HG03139 (cell line): ENCODE measurements at regions not wholly inside any gene's neighbourhood (a gene's known extent, or its start where the extent isn't known, plus 50 kb on each side); places are given as distances from the start of the nearest gene placed in this dataset.
"Not testable (repeated sequence)": the region's sequence is repeated elsewhere in the genome, so short reads cannot be mapped to it uniquely, and the experiment has no call there.

Experiments
- ATAC-seq: cut with Tn5 transposase; IDR thresholded peaks from one replicate; pipeline ENCODE4 v1.9.1; 2021; ENCODE audit not compliant: unreplicated experiment

DNA sequence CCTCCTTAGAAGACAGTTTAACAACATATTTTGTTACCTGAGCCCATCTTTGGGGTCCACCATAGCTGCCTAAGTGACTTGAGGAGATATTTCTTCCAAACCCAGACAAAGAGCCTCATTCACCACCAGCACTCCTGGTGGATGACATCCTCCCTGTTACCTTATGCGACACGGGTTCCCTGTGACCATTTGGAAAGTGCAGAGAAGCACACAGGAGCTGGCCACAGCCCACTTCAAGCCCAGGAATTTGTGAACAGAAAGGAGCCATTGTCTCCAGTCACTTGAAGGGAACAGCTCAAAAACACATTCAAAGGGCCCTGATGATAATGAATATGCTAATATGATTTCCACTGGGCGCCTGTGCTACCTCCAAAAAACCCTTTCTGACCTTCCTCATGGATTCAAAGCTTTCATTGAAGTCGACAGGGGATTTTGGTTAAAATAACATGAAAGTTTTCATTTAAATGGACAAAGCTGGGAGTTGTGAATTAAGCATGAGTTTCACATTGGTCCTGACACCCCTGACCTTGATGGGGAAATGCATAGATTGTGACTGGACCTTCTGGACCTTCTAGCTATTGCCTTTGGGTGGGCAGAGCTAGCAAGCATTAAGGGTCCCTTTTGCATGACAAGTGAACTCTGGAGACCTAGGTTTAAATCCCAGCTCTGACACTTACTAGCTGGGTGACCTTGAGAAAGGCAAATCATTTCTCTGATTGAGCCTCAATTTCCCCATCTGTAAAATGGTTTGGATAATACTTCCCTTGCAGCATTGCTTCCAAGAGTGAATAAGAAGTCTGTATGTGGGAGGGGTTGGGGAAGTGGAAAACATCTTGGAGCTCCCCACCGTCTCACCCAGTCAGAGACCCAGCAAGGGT is 83.3 kb upstream of the SIRPA start:
- no peak for ATAC-seq

DNA sequence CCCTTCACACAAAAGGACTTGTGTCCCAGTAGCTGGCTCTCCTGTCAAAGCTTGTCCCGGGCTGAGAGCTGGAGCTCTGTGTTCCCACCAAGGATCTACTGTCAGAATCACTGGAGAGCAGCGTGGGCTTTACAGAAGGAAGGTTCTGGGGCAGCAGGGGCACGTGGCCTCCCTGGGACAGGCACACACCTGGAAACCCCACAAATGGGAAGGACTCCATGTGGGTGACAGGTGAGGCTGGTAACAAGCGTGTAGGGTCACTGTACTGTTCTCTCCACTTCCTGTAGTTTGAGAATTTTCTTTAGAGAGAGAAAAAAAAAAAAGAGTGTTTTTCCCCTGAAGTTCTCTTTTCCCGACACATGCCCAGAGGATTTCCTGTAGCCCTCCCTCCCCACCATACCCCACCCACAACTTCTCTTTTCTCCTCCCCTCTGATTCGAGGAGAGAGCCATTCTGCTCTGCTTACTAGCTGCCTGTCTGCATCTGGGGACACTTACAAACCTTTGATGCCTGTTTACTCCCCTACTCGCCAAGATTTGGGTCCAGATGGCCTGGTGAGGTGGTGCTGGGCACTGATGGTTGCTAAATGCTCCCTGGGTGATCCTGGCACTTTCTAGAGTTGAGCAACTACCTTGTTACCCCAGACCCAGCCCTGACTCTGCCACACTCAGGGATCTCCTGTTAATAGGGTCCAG is 84.1 kb upstream of the SIRPA start:
- no peak for ATAC-seq

DNA sequence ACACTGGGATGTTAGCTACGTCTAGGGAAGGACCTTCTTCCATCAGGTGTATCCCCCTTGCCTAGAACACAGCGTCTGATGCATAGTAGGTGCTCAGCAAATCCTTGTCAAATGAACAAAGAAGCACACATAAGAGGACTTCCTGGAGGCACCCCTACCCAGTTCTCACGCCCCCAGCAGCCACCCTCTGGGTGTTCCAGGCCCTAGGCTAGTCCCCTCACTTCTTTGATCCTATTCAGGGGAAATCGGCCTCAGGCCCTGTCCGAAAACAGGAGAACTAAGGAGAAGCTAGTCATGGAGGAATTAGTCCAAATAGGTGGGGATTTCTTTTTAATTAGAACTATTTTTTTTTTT is 84.7 kb upstream of the SIRPA start:
- no peak for ATAC-seq

DNA sequence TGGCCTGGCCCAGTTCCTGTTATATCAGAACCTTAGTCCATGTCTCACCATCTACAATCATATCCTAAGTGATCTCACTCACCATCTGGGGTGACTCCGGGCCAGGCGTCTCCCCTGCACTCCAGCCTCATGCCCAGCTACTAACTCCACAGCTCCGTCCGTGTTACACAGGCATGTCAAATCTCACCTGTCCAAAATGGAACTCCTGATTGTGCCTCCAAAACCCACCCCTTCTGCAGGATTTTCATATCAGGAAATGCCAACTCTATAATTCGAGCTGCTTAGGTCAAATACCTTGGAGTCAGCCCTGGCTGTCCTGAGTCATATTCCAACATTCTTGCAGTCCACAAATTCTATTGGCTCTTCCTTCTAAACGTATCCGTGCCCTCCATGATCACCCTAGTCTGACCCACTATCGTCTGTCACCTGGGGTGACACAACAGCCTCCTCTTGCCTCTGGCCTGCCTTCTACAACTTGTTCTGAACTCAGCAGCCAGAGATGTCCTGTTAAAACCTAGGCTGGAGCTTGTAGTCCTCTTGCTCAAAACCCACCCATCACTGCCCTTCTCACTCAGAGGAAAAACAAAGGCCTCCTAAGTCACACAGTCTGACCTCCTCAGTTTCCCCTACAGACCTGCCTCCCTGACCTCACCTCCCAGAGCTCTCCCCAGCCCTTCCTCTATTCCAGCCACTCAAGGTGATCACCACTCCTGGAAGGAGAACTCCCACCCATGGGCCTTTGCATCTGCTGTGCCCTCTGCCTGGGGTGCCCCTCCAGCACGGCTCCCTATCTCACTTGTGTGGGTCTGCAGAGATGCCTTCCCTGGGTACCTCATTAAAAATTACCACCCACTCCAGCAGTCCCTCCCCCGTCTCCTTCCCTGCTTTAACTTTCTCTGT is 85.3 kb upstream of the SIRPA start:
- no peak for ATAC-seq

DNA sequence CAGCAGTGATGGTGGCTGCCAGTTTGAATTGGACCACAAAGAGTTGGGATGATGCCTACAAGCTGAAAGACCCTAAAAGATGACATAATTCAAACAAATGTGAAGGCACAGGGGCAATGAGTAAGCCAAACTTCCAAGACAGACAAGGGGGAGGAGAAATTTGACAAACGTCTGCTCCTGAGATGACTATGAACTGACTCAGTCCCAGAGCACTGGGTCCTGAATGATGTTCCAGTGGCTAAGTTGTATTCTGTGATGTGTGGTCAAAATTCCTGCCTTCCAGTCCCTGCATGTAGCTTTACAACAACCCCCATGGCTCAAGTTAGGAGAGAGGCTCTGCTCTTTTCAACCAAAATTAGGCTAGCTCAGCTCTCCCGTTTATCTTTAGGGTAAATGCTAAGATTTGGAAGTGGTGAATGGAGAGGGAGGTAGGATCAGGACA is 86.1 kb upstream of the SIRPA start:
- no peak for ATAC-seq

DNA sequence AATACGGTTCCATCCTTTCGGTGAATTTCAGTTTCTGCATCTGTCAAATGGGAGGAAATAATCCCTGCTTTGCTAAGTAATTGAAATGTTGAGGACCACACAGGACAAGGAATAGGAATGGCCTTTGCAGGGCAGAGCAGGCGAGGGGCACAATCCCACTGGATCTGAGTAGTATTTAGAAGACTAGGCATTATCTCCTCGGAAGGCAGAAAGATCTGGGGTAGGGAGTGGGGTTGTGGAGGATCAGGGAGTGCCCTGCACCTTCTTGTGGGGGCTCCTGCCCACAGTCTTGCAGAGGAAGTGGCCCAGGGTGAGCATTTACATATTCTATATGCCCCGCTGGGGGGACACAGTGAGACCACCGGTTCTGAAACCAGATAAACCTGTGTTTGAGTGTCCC is 87.1 kb upstream of the SIRPA start:
- no peak for ATAC-seq

DNA sequence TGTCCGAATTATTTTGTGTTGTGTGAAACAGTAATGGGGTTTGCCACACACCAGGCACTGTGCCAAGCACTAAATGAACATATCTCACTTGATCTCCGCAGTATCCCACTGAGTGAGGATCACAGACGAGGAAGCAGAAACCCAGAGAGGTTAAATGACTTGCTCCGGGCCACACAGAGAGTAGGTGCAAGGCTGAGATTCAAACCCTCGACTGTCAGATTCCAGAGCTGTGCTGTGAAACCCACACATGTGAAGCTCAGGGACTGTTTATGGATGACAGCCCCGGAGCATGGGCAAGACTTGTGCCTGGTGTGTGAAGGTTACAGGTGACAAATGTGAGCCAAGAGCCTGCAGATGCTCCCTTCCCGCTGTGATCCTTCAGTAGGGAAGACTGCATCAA is 87.8 kb upstream of the SIRPA start:
- no peak for ATAC-seq

DNA sequence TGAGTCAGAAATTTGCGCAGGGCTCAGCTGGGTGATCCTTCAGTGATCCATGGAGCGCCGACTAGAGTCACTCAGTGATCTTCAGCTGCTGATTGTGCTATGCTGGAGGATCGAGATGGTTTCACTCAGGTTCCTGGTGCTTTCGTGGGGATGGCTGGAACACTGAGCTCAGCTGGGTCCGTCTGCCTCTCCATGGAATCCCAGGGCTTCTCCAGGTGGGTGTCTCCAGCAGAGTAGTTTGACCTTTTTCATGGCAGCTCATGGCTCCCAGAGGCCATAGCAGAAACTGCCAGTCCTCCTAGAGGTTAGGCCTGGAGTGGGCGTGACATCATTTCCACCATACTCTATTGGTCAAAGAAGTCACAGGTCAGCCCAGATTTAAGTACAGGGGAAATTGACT is 88.8 kb upstream of the SIRPA start:
- ATAC-seq = no peak

DNA sequence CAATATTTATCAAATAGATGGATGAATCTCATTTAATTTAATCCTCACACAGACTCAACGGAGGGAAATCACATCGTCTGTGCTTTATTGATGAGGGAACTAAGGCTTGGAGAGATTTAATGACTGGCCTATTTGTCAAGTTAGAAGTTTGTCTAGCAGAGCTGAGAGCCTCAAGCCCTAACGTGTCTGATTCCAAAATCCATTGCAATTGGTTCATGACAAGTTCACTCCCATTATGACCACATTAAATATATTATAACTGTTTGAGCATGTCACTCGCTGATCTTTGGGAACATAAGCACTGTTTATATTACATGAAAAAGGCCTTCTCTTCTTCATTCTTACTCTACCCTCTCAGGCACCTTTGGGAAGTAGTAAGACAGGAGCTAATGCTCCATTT is 89.4 kb upstream of the SIRPA start:
- ATAC-seq = no peak

DNA sequence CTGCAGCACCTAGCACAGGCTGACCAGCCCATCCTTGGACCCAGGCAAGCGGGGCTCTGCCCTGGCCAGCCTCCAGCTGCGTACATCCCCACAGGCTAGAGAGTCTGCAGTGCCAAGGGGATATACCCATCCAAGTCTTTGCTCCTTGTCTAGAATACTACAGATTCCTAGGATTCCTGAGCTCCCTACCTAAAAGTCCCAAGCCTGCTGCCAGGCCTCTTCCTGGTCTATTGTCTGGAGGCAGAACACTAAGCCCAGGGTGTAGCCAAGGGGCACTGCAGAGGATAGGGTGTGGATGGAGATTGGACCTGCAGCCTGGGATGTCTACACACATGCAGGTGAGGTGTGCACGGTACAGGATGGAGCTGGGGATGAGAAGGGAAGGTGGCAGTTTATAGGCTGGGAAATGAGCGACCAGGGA is 90.0 kb upstream of the SIRPA start:
- ATAC-seq = no peak

DNA sequence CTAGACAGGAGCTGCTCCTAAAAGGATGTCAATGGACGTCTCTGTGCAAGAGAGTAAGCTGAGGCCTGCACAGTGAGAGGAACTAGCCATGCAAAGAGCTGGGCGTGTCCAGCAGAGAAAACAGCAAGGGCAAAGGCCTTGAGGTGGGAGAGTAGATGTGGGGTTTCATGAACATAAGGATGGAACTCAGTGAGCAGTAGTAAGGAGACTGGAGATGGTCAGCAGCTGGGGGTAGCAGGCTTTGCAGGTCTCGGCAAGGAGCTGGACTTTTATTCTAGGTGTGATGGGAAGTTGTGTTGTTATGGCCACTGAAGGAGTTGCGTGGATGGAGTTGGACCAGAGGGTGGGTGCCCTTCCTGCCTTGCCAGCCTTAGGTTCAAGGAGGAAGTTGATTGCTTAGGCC is 90.7 kb upstream of the SIRPA start:
- ATAC-seq = no peak

DNA sequence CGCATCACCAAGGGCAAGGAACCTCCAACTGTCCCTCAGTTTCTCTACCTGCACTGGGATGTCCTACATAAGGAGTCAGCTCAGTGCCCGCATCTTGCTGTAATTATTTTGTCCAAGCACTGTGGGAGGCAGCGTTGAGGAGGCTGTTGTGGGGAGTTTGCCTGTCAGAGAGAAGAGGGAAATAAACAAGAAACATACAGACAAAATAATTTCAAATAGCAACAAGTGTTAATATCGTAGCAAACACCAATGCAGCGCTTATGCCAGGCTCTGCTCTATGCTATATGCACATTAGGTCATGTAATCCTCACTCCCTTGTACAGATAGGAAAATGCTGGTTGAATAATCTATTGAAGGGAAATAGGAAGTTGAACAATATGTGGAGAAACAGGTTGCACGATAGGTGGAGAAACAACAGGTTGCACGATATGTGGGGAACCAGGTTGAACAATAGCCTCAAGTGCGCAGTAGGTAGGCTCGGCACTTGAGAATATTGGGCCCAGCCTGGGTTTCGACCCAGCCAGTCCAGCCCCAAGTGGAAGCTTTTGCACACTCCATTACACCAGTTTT is 91.2 kb upstream of the SIRPA start:
- no peak for ATAC-seq

DNA sequence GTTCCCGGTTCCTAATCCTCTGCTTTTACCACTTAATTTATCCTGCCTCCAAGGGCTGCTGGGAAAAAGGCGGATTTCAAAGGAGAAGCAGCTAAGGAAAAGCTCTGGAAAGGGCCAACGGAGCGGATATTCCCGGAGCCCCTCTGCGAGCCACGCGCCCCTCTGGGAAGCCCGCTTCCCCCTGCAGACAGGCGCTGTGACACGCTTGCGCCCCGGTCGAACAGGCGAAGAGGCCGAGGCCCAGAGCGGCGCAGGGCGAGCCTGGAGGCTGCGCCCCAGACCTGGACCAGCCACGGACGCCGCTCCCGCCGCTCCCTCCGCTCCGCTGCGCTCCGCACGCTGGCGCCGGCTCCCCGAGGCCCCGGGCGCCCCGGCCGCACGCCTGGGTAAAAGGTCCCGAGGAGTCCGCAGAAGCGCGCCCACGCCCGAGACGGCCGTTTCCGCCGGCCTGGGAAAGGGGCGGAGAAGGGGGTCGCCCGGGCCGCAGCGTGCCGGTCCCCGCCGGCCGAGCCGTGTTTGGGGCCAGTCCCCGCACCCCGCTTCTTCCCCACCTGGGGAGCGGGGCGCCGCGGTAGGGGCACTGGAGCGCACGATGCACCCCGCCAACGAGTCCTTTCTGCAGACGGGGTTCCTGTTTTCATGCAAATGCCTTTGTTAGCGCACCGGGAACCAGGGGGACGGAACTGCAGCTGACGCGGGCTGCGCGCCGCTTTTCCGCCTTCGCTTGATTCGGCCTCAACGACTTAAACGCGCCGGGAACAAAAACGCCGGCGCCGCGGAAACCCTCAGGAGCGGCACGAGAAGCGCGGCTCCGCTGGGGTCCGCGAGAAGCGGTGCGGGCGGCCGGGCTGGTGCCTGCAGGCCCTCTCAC is 91.9 kb upstream of the SIRPA start:
- ATAC-seq = no peak

DNA sequence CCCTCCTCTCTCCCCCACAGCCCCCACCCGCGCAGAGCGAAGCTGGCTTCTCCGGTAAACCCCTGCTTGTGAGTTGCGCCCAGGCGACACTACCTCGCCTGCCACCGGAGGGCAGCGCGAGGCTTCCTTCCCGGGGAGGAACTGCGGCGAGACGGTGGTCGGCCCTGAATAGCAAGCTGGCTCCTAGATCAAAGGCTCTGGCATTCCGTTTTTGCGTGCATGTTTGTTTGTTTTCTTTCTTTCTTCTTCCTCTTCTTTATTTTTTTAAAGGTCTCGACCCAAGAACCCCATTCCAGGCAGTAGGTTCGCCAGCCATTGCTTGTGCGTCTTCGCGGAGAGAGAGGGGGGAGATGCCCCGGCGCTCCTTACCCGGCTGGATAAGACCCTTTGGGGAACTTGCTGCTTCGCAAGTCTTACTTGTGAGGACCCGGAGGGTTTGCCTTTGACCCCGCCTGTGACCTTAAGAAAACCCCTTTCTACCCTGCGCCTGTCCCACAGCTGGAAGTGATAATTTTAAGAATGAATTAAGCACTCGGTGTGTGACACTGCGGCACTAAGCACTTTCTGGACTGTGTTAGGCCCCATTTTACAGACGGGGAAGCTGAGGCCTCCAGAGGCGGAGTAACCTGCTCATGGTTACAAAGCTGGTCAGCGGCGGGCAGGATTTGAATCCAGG is 92.7 kb upstream of the SIRPA start:
- ATAC-seq = no peak

DNA sequence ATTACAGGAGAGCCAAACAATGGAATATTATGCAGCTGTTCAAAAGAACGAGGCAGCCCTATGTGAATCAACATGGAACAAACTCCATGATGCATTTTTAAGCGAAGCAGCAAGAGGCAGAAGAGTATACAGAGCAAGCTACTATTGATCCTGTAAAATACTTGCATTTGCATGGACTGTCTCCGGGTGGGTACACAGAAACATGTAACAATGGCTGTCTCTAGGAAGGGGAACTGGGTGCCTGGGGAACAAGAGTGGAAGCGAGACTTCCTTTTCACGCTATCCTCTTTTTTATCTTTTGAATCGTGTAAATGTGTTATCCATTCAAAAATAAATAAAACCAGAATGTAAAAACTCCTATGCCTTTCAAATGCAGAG is 93.3 kb upstream of the SIRPA start:
- ATAC-seq = no peak

DNA sequence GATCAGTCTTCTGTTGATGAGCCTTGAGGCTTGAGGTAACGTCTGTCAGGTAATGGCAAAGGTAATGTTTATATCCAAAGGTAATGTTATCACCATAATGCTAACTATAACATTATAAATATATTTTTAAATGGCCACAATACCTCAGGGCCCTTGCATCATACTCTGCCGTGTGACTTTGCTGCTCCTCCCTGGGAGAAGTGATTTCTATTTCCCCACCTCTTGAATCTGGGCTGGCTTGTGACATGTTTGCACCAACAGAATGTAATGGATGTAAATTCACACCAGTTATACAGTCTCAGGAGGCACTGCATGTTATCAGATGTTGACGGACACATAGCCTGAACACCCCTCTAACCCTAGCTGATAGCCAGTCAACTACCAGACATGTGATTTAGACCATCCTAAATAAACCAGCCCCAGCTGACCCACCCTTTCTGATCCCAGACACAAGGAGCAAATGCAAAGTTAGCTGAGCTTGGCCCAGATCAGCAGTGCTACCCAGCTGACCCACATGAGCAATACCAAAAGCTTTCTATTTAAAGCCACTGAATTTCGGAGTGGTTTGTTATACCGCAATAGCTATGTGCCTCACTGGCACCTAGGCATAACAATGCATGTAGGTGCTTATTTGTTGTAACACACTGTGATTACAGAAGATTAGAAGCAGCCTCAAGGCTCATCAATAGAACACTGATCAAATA is 93.8 kb upstream of the SIRPA start:
- ATAC-seq = no peak

DNA sequence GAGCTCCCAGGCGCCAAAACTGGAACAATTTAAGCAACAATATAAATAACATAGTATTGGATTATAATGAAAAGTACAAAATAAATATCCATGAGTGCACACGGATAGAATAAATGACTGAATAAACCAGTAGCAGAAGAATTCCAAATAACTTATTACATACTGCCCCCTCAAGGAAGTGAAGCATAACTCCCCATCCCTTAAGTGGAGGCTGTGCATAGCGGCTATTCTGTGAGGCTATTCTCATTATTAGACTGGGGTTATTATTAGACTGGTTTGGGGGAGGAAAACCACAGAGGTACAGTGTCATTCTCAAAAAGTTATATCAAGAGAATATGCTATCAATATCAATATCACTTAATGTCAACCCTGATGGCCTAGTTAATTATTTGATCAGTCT is 94.4 kb upstream of the SIRPA start:
- ATAC-seq = no peak

DNA sequence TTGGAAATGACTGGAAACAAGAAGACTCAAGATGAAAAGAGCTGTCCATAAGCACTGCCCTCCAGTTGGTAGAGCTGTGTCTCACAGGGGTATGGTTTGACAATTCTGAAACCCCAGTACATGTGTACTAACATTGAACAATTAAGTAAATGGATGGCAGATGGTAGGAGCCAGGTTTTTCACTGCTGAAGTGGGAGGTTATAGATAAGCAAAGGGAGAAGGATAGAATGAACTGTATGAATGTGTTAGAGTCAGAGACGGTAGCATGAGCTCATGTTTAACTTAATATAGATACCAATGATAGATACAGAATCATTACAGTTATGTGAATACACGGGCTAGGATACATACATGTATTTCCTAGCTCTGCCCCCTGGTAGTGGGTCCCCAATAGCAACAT is 95.0 kb upstream of the SIRPA start:
- no peak for ATAC-seq

DNA sequence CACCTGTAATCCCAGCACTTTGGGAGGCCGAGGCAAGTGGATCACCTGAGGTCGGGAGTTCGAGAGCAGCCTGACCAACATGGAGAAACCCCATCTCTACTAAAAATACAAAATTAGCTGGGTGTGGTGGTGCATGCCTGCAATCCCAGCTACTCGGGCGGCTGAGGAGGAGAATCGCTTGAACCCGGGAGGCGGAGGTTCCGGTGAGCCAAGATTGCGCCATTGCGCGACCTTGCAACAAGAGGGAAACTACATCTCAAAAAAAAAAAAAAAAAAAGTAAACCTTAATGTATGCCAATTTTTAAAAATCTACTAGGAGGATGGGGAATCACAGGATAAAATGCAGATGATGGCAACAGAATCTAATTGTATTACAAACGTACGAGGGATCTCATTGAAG is 95.5 kb upstream of the SIRPA start:
- not testable (repeated sequence) for ATAC-seq
